T-cell (primary cell): ENCODE measurements at regions not wholly inside any gene's neighbourhood (a gene's known extent, or its start where the extent isn't known, plus 50 kb on each side); places are given as distances from the start of the nearest gene placed in this dataset.
"Not testable (repeated sequence)": the region's sequence is repeated elsewhere in the genome, so short reads cannot be mapped to it uniquely, and the experiment has no call there.

Source experiments
- ATAC-seq, 4 experiments: fragments of 200-7000 bp in 3 of 4; fragments of 150-1000 bp in 1 of 4; cut with Tn5 transposase; replicated peaks in 1 of 4; 1 replicate in 3 of 4; 2 replicates in 1 of 4; pipeline ENCODE4 v1.10.0; 2021; ENCODE audit warnings: moderate library complexity in 3 of 4, mild to moderate bottlenecking in 2 of 4, moderate number of reproducible peaks in 1 of 4
- CTCF ChIA-PET, 2 donors: fragments of 300-600 bp; sonication (Branson Sonifier 250); formaldehyde crosslinking; loops; one replicate each; lab custom pipeline; 2022; ENCODE audit warnings: antibody characterized with exemption in 2 of 2; lab: Charles Lee
- POLR2A ChIA-PET, 2 donors: fragments of 300-600 bp; sonication (Branson Sonifier 250); formaldehyde crosslinking; loops; one replicate each; lab custom pipeline; 2022; ENCODE audit warnings: antibody characterized with exemption in 2 of 2; lab: Charles Lee
- DNase-seq, 35 experiments: peaks; one replicate each; pipeline versions ENCODE4 v3.0.0 to v3.0.0-alpha.2; 2013 to 2023
- H3K27ac ChIP-seq: one replicate; pipeline ENCODE4 v1.5.1; 2013; ENCODE audit warnings: low read length
- H3K27me3 ChIP-seq, 2 experiments: replicated peaks in 1 of 2; 1 replicate in 1 of 2; 2 replicates in 1 of 2; pipeline versions ENCODE4 v1.6.1 to v1.7.0; 2013; ENCODE audit warnings: low read length in 1 of 2, mixed read lengths in 1 of 2; ENCODE audit not compliant: control insufficient read depth in 2 of 2, insufficient read depth in 2 of 2; ENCODE audit errors: extremely low read depth in 1 of 2
- H3K36me3 ChIP-seq, 2 donors: 1 replicate in 1 of 2; 2 replicates in 1 of 2; pipeline versions ENCODE4 v1.6.1 to v1.7.0; 2013; ENCODE audit warnings: low read length in 1 of 2; ENCODE audit not compliant: control insufficient read depth in 2 of 2, insufficient read depth in 1 of 2; ENCODE audit errors: extremely low read depth in 1 of 2
- H3K4me1 ChIP-seq, 2 experiments: 1 replicate in 1 of 2; 2 replicates in 1 of 2; pipeline versions ENCODE4 v1.6.1 to v1.7.0; 2013; ENCODE audit warnings: low read length in 2 of 2, mixed read lengths in 1 of 2; ENCODE audit not compliant: insufficient read depth in 2 of 2, control insufficient read depth in 1 of 2; ENCODE audit errors: extremely low read depth in 1 of 2
- H3K4me3 ChIP-seq, 2 donors: 1 replicate in 1 of 2; 2 replicates in 1 of 2; pipeline versions ENCODE4 v1.5.1 to v1.7.0; 2013; ENCODE audit warnings: mild to moderate bottlenecking in 2 of 2, low read length in 1 of 2, moderate library complexity in 1 of 2; ENCODE audit not compliant: control insufficient read depth in 1 of 2; ENCODE audit errors: extremely low read depth in 1 of 2
- H3K9me3 ChIP-seq: 2 replicates; pipeline ENCODE4 v1.7.0; 2013
- H3K27ac Mint-ChIP-seq, 2 donors: one replicate each; pipeline ENCODE4 v1.8.0; 2020 to 2021; ENCODE audit warnings: mild to moderate bottlenecking in 2 of 2, mixed read lengths in 2 of 2
- H3K27me3 Mint-ChIP-seq, 2 donors: one replicate each; pipeline ENCODE4 v1.8.0; 2021 to 2022; ENCODE audit warnings: mixed read lengths in 2 of 2
- H3K36me3 Mint-ChIP-seq: one replicate; pipeline ENCODE4 v1.8.0; 2021; ENCODE audit warnings: mixed read lengths
- H3K4me1 Mint-ChIP-seq, 3 donors: one replicate each; pipeline ENCODE4 v1.8.0; 2020 to 2022; ENCODE audit warnings: mixed read lengths in 3 of 3, mild to moderate bottlenecking in 1 of 3
- H3K4me3 Mint-ChIP-seq, 3 donors: one replicate each; pipeline ENCODE4 v1.8.0; 2020 to 2022; ENCODE audit warnings: mild to moderate bottlenecking in 3 of 3, mixed read lengths in 3 of 3, moderate library complexity in 3 of 3
- H3K9me3 Mint-ChIP-seq, 3 donors: one replicate each; pipeline ENCODE4 v1.8.0; 2020 to 2022; ENCODE audit warnings: mixed read lengths in 3 of 3
- WGBS: methylation state at CpG from one replicate; pipeline ENCODE4 v1.1.5; 2013; ENCODE audit warnings: missing lambda C conversion rate; ENCODE audit not compliant: insufficient coverage; 5-methylcytosine and 5-hydroxymethylcytosine counted together

DNA sequence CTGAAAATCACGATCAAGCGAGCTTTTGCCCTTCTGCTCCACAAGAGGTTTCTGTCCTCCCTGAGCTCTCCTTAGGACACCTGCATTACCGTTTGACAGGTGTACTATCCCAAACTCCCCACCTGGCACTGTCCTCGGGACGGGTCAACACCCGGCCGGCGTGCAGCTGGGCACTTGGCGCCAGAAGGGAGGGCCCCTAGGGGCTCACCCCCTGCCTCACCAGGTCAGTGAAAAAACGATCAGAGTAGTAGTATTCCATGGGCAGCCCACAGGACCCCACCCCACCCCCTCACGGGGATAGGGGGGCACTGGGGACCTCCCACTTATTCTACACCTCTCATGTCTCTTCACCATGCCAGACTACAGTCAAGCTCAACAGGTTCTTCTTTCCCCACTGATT, 117.6 kb upstream of the ANKRD30BL start:
- Histone ChIP-seq H3K27ac (no peak overlapping the region), H3K27me3 (no peaks in the 10 kb centered on the region), H3K9me3 (no peaks in the 10 kb centered on the region), H3K36me3 (no peaks in the 10 kb centered on the region), H3K4me1 (no peaks in the 10 kb centered on the region), H3K4me3 (no peak overlapping the region)
- Mint-ChIP-seq H3K27ac (no peak overlapping the region), H3K4me1 (no peaks in the 10 kb centered on the region), H3K36me3 (no peaks in the 10 kb centered on the region), H3K9me3 (peaks cover 0 to 20% (median 9%) of the 10 kb centered on the region in 3 donors), H3K27me3 (peaks cover 0 to 8% of the 10 kb centered on the region in 2 donors), H3K4me3 (no peak overlapping the region)
- DNase-seq, result no peak
- ChIA-PET CTCF (no interaction called here), POLR2A (no interaction called here)
- 92% methylated on average over 7 of the region's 11 CpGs for WGBS
- peak in 1 of 4 experiments; percentile 17 for ATAC-seq

GRCh38 chr2:132279930-132280615, 118.3 kb upstream of the ANKRD30BL start:
- Histone ChIP-seq H3K27ac (no peak overlapping the region), H3K27me3 (no peaks in the 10 kb centered on the region), H3K9me3 (no peaks in the 10 kb centered on the region), H3K4me1 (no peaks in the 10 kb centered on the region), H3K36me3 (no peaks in the 10 kb centered on the region), H3K4me3 (no peak overlapping the region)
- no peak for DNase-seq
- no peak for ATAC-seq
- POLR2A ChIA-PET, result no interaction called here
- no peak overlapping the region for H3K4me3 Mint-ChIP-seq
- no peaks in the 10 kb centered on the region for H3K4me1 Mint-ChIP-seq
- no peaks in the 10 kb centered on the region for H3K36me3 Mint-ChIP-seq
- CTCF ChIA-PET, result no interaction called here
- peaks cover 0 to 8% of the 10 kb centered on the region in 2 donors for H3K27me3 Mint-ChIP-seq
- H3K9me3 Mint-ChIP-seq, result peaks cover 0 to 20% (median 9%) of the 10 kb centered on the region in 3 donors
- 94% methylated on average over 5 of the region's 31 CpGs for WGBS
- no peak overlapping the region for H3K27ac Mint-ChIP-seq

DNA sequence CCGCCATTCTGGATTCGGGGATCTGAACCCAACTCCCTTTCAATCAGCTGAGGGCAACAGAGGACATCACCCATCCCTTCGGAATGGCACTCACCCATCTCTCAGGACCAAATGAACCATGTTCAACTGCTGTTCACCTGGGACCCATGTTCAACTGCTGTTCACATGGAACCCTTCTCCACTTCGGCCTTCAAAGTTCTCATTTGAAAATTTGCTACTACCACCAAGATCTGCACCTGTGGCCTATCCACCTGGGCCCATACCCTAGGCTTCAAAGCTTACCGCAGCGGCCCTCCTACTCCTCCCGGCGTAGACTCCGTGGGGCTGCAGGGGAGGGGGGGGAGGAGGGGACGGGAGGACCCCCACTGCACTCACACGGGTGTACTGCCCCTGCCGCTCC, 119.2 kb upstream of the ANKRD30BL start:
- DNase-seq (no peak), ATAC-seq (no peak)
- POLR2A ChIA-PET, result no interaction called here
- no peaks in the 10 kb centered on the region for H3K36me3 Mint-ChIP-seq
- H3K4me1 Mint-ChIP-seq, result no peaks in the 10 kb centered on the region
- Histone ChIP-seq H3K4me1 (no peaks in the 10 kb centered on the region), H3K9me3 (no peaks in the 10 kb centered on the region), H3K27me3 (no peaks in the 10 kb centered on the region), H3K4me3 (no peak overlapping the region), H3K36me3 (no peaks in the 10 kb centered on the region), H3K27ac (no peak overlapping the region)
- H3K4me3 Mint-ChIP-seq, result no peak overlapping the region
- no peak overlapping the region for H3K27ac Mint-ChIP-seq
- H3K9me3 Mint-ChIP-seq, result peaks cover 0 to 20% (median 9%) of the 10 kb centered on the region in 3 donors
- CTCF ChIA-PET, result no interaction called here
- H3K27me3 Mint-ChIP-seq, result peaks cover 0 to 8% of the 10 kb centered on the region in 2 donors
- WGBS, result 92% methylated on average over 6 of the region's 12 CpGs

DNA sequence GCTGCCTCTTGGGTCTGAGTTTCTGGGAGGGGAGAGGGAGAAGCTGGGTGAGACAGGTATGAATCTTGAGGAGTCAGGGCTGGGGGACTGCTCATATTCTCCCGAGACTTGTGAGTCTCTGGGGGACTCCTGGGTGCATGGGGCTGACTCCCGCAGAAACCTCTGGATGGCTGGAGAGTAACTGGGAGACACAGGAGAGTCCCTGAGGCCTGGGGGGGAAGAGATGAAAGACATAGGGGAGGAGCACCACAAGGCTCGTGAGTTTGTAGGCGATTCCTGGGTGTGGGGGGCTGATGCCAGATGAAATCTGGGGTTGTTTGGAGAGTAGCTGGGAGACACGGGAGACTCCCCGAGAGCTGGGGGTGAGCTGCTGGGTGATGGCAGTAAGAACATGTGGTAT, 120.4 kb upstream of the ANKRD30BL start:
- ATAC-seq, H3K27me3 Mint-ChIP-seq, H3K36me3 Mint-ChIP-seq, CTCF ChIA-PET, H3K36me3 ChIP-seq, H3K27me3 ChIP-seq, DNase-seq, H3K4me1 Mint-ChIP-seq, H3K27ac ChIP-seq, POLR2A ChIA-PET, H3K27ac Mint-ChIP-seq, H3K9me3 ChIP-seq, H3K4me3 ChIP-seq, H3K4me3 Mint-ChIP-seq, H3K4me1 ChIP-seq: not testable (repeated sequence)
- peaks cover 0 to 12% (median 9%) of the 10 kb centered on the region in 3 donors for H3K9me3 Mint-ChIP-seq
- 86% methylated on average over 6 of the region's 6 CpGs for WGBS

DNA sequence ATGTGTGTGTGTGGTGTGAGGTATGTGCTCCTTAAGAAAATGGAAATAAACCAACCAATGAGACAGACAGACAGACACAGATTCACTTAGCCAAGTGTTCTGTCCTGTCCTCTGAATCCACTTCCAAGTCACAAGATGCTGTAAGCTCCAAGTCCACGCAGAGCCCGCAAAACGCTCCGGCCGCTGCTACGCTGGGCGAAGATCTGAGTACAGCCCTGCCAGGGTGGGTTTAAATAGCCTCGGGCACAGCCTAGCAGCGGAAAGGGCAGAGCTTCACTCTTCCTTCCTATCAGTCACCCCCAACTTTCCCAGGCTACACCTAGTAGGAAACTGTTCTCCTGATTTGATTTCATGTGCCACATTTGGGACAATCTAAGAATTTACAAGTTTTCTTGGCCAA, 121.2 kb upstream of the ANKRD30BL start:
- H3K27ac Mint-ChIP-seq, result no peak overlapping the region
- peaks cover 0 to 8% of the 10 kb centered on the region in 2 donors for H3K27me3 Mint-ChIP-seq
- H3K36me3 Mint-ChIP-seq, result no peaks in the 10 kb centered on the region
- DNase-seq (no peak), ATAC-seq (no peak)
- H3K4me1 Mint-ChIP-seq, result no peaks in the 10 kb centered on the region
- peaks cover 0 to 9% (median 8%) of the 10 kb centered on the region in 3 donors for H3K9me3 Mint-ChIP-seq
- POLR2A ChIA-PET, result no interaction called here
- Histone ChIP-seq H3K27me3 (peaks cover 0 to 2% of the 10 kb centered on the region in 2 experiments), H3K27ac (no peak overlapping the region), H3K4me1 (no peaks in the 10 kb centered on the region), H3K9me3 (no peaks in the 10 kb centered on the region), H3K4me3 (no peak overlapping the region), H3K36me3 (no peaks in the 10 kb centered on the region)
- no peak overlapping the region for H3K4me3 Mint-ChIP-seq
- CTCF ChIA-PET, result no interaction called here
- no CpG with 5 or more reads among the region's 9 CpGs for WGBS

- POLR2A ChIA-PET, H3K9me3 ChIP-seq, ATAC-seq, H3K27me3 ChIP-seq, H3K4me1 ChIP-seq, H3K9me3 Mint-ChIP-seq, H3K27ac Mint-ChIP-seq, CTCF ChIA-PET, H3K4me1 Mint-ChIP-seq, H3K4me3 ChIP-seq, DNase-seq, H3K27me3 Mint-ChIP-seq, H3K4me3 Mint-ChIP-seq, H3K36me3 Mint-ChIP-seq, H3K36me3 ChIP-seq, H3K27ac ChIP-seq: not testable (repeated sequence)
- 63% methylated on average over 4 of the region's 6 CpGs for WGBS
Measured at GRCh38 chr2:132286289-132286911, 124.6 kb upstream of the ANKRD30BL start.
